GM12874 (cell line): ENCODE measurements at regions not wholly inside any gene's neighbourhood (a gene's known extent, or its start where the extent isn't known, plus 50 kb on each side); places are given as distances from the start of the nearest gene placed in this dataset.

Experiments
- CTCF ChIP-seq: IDR thresholded peaks from 2 replicates; pipeline ENCODE4 v1.5.1; 2011; ENCODE audit warnings: low read depth, mild to moderate bottlenecking, control low read depth, low read length, moderate library complexity; ENCODE audit not compliant: insufficient read depth

- TF ChIP-seq CTCF, result no peak
Observed at GRCh38 chr2:239485622-239486021, 84.8 kb upstream of the HDAC4 start.

- TF ChIP-seq CTCF, result no peak
Observed at GRCh38 chr2:239484571-239485355, 83.9 kb upstream of the HDAC4 start.

GRCh38 chr2:239482778-239483712 is 82.2 kb upstream of the HDAC4 start:
- no peak for TF ChIP-seq CTCF

GRCh38 chr2:239479471-239479870 is 78.7 kb upstream of the HDAC4 start:
- no peak for TF ChIP-seq CTCF

- TF ChIP-seq CTCF, result no peak
Observed at GRCh38 chr2:239477591-239477990, 76.8 kb upstream of the HDAC4 start.

GRCh38 chr2:239476757-239477585 is 76.2 kb upstream of the HDAC4 start:
- no peak for TF ChIP-seq CTCF
